ENCODE measurements at regions not wholly inside any gene's neighbourhood (a gene's known extent, or its start where the extent isn't known, plus 50 kb on each side); places are given as distances from the start of the nearest gene placed in this dataset.
"Not testable (repeated sequence)": the region's sequence is repeated elsewhere in the genome, so short reads cannot be mapped to it uniquely, and the experiment has no call there.

GRCh38 chr13:50156140-50156539 lies 140.9 kb downstream of the KCNRG start:
- no peak for DNase-seq (ENCODE audit: low read depth in 3 of 3, low spot score in 1 of 3)

- DNase-seq (ENCODE audit: low read depth in 3 of 3, low spot score in 1 of 3), result no peak
Observed at GRCh38 chr13:50156561-50157127, 141.4 kb downstream of the KCNRG start.

- DNase-seq (ENCODE audit: low read depth in 3 of 3, low spot score in 1 of 3), result no peak
Observed at GRCh38 chr13:50158385-50159165, 143.3 kb downstream of the KCNRG start.

GRCh38 chr13:50159607-50160006 lies 144.4 kb downstream of the KCNRG start:
- DNase-seq (ENCODE audit: low read depth in 3 of 3, low spot score in 1 of 3), result no peak

- DNase-seq (ENCODE audit: low read depth in 3 of 3, low spot score in 1 of 3), result no peak
Observed at GRCh38 chr13:50161052-50161451, 145.8 kb downstream of the KCNRG start.

GRCh38 chr13:50162001-50162400 lies 146.8 kb downstream of the KCNRG start:
- no peak for DNase-seq (ENCODE audit: low read depth in 3 of 3, low spot score in 1 of 3)

- no peak for DNase-seq (ENCODE audit: low read depth in 3 of 3, low spot score in 1 of 3)
Observed at GRCh38 chr13:50162567-50162966, 147.3 kb downstream of the KCNRG start.

GRCh38 chr13:50167224-50167947 lies 152.1 kb downstream of the KCNRG start:
- no peak for DNase-seq (ENCODE audit: low read depth in 3 of 3, low spot score in 1 of 3)

GRCh38 chr13:50167967-50168366 lies 152.7 kb downstream of the KCNRG start:
- no peak for DNase-seq (ENCODE audit: low read depth in 3 of 3, low spot score in 1 of 3)

GRCh38 chr13:50168786-50169185 lies 153.5 kb downstream of the KCNRG start:
- DNase-seq (ENCODE audit: low read depth in 3 of 3, low spot score in 1 of 3), result no peak

- no peak for DNase-seq (ENCODE audit: low read depth in 3 of 3, low spot score in 1 of 3)
Observed at GRCh38 chr13:50170447-50171037, 155.3 kb downstream of the KCNRG start.

- DNase-seq (ENCODE audit: low read depth in 3 of 3, low spot score in 1 of 3), result no peak
Observed at GRCh38 chr13:50171590-50172282, 156.5 kb downstream of the KCNRG start.

GRCh38 chr13:50173045-50173444 lies 157.8 kb downstream of the KCNRG start:
- DNase-seq (ENCODE audit: low read depth in 3 of 3, low spot score in 1 of 3), result not testable (repeated sequence)

GRCh38 chr13:50174630-50175029 lies 159.4 kb downstream of the KCNRG start:
- no peak for DNase-seq (ENCODE audit: low read depth in 3 of 3, low spot score in 1 of 3)

GRCh38 chr13:50179977-50180376 lies 164.7 kb downstream of the KCNRG start:
- DNase-seq (ENCODE audit: low read depth in 3 of 3, low spot score in 1 of 3), result no peak

- not testable (repeated sequence) for DNase-seq (ENCODE audit: low read depth in 3 of 3, low spot score in 1 of 3)
Observed at GRCh38 chr13:50185769-50186763, 170.8 kb downstream of the KCNRG start.

- DNase-seq (ENCODE audit: low read depth in 3 of 3, low spot score in 1 of 3), result no peak
Observed at GRCh38 chr13:50187352-50188029, 172.2 kb downstream of the KCNRG start.

GRCh38 chr13:50188696-50189095 lies 173.5 kb downstream of the KCNRG start:
- no peak for DNase-seq (ENCODE audit: low read depth in 3 of 3, low spot score in 1 of 3)

GRCh38 chr13:50189450-50189849 lies 174.2 kb downstream of the KCNRG start:
- no peak for DNase-seq (ENCODE audit: low read depth in 3 of 3, low spot score in 1 of 3)

Measured in stimulated activated CD4-positive, alpha-beta T cell treated with anti-CD3 and anti-CD28 coated beads, TNF-alpha, amount 100 ng/mL, for 1 hour (primary cell).